DMS 273 (cell line): ENCODE measurements at regions not wholly inside any gene's neighbourhood (a gene's known extent, or its start where the extent isn't known, plus 50 kb on each side); places are given as distances from the start of the nearest gene placed in this dataset.
A peak's percentile ranks its signal among the peaks of the same experiment; 100 is the strongest.
"Not testable (repeated sequence)": the region's sequence is repeated elsewhere in the genome, so short reads cannot be mapped to it uniquely, and the experiment has no call there.

ENCODE experiments used
- DNase-seq: peaks from one replicate; lab custom pipeline; 2025; ENCODE audit not compliant: unreplicated experiment; lab: John Stamatoyannopoulos, UW

DNA sequence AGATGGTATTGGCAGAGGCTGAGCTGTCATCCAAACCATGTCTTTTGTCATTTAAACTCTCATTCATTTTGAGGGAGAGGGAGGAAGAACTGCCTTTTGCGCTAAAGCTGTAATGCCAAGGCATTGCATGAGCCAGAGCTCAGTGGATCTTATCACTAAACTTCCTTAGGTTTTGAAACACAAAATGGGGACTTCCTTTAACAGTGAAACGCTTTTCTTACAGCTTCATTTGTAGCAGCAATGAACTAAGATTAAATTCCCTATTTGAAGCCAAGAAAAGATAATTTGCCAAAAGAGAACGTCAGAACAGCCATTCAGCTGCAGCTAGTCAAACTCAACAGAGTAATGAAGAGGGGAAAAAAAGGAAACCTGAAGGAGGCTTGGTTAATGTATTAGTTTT, 143.5 kb upstream of the MMADHC start:
- DNase-seq: no peak

DNA sequence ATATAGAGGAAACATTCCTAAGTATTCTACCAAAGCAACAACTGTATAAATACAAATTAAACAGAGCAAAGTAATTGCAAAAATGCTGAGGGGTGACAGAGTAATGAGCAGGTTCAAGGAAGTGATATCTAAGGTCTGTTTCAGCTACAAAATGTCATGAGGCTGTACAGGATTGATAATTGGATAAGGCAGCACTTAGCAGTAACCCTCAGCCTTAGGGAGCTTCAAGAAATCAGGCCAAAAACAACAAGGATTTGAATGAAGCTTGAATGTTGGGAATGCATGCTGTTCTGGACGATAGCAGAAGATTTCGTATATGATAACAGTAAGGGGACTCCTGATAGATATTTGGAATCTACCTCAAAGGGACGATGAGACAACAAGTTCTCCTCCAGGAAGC, 142.0 kb upstream of the MMADHC start:
- DNase-seq: no peak

DNA sequence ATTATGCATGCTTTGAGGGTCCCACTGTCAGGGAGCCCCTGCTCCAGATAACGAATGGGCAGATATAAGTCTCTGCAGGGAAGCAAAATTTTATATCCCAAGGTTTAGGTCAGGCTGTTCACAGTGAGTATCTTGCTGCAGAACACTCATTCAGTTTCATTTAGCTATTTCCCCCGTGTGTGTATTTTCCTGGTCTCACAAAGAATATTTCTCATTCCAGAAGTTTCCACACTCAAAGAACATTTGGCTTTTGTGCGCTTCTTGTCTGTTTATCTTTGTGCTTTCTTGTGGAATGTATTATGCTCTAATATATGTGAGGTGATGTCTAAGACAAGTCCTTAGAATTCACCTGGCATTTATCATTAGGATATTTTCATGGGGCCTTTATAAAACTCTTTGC, 140.4 kb upstream of the MMADHC start:
- no peak for DNase-seq

DNA sequence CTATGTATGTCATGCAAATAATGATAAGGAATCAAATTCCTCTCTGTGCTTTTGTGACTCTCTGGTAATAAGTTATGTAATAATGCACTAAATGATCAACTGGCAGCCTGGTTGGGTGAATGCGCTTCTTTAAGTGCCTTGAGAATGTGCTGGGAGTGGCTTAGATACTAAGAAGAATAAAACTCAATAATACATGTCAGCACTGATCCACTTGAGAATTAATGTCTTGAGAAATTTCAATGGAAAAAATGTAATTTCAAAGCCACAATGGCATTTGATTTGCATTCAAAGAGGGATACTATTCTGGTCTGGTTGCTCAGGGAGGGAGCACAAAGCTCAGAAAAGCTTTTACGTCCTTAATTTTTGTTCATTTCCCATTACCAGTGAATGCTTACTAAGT, 137.7 kb upstream of the MMADHC start:
- DNase-seq: no peak

DNA sequence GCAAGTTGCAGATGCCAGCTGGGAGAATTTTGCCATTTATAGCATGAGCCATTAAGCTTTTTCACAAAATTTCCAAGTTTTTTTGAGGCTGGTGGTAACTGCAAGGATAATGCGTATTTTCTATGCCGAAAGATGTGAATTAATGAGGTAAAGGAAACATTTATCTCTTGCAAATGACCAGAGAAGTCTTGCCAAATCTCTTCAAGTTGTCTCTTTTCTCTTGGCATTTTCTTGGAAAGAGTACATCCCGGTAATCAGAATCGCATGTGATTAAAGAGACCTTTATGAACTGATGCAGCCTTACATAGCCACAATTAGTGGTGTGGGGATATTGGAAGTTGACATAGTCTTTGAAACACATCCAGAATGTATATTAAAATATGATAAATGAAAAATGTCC, 136.5 kb upstream of the MMADHC start:
- DNase-seq: no peak

DNA sequence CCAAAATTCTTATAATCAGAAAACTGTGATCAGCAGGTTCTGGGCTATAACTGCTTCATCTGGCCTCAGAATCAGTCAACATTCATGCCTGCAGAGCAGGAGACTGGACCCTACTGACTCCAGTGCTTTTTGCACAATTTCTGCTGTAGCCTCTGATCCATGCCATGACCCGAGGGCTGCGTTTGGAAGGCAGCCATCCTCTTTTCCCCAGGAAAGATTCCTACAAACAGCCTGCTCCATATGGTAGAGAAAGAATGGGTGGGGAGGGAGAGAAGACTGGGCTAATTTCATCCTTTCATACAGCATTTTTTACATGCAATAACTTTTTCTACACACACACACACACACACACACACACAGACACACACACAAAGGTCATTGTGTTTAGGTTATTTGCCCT, 133.0 kb upstream of the MMADHC start:
- peak; percentile 50 for DNase-seq

DNA sequence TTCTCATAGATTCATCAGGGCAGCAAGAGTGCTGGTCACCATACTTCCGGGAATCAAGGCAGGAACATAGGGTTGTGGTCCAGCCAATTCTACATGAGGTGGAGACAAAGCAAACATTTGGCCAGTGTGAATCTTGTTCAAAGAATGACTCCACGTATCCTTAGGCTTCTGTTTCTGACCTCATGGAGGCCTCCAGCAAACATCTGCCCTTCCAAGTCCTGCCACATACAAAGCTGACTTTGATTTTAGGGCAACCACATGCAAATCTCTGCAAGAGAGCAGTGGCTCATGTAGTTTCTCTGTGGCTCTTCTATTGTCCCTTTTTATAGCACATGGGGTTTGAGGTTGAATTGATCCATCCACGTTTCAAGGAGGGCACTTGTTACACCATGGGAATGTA, 132.1 kb upstream of the MMADHC start:
- no peak for DNase-seq

DNA sequence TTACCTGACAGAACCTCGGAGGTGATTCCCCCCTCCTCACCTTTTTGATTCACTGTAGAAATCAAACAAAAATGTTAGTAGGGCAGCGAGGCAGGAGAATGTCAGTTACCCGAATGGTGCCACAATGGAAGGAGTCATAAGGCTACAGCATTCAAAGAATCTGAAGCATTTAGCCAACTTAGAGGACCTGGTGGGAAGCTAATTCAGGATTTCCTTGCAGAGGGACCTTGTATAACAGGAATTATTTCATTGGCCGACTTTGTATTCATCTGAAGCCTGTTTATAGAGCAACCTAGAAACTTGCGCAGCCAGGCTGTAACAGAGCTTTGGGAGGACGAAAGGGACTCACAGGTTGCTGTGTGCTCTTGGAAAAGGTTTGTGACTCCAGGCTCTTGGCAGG, 129.1 kb upstream of the MMADHC start:
- no peak for DNase-seq

DNA sequence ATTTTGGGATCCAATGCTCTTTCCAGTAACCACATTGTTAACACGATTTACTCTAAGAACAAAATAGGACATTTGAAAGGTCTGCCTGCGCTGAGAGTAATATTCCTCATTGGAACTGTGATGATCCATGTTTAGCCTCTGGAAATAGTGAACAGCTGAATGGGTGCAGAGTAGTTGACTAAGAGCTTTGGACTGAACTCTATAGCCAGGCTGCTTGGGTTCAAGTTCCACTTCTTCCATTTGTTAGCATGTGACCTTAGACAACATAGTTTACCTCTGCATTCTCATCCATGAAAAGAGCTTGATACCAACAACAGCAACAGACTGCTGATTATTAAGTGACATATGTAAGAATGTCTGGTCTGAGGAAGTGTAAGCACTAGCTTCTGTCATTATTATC, 128.3 kb upstream of the MMADHC start:
- DNase-seq: no peak

DNA sequence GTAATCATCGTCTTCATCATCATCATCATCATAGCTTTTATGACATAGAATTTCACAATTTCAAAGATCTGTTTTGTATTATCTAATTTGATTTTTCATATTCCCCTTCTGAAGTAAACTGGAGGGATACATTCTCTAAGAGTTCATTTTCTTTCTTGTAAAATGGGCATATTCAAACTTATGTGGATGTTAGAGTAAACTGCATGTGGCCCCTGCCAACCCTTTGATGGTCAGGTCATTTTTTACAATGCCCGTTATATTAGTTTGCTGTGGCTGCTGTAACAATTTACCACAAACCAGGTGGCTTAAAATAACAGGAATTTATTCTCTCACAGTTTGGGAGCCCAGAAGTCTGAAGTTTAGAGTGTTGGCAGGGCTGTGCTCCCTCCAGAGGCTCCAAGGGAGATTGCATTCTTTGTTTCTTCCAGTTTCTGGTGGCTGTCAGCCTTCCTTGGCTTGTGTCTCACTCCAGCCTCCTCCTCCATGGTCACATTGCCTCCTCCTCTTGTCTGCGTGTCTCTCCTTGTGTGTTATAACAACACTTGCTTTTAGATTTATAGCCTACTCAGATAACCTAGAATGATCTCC, 127.5 kb upstream of the MMADHC start:
- DNase-seq: peak; percentile 74

DNA sequence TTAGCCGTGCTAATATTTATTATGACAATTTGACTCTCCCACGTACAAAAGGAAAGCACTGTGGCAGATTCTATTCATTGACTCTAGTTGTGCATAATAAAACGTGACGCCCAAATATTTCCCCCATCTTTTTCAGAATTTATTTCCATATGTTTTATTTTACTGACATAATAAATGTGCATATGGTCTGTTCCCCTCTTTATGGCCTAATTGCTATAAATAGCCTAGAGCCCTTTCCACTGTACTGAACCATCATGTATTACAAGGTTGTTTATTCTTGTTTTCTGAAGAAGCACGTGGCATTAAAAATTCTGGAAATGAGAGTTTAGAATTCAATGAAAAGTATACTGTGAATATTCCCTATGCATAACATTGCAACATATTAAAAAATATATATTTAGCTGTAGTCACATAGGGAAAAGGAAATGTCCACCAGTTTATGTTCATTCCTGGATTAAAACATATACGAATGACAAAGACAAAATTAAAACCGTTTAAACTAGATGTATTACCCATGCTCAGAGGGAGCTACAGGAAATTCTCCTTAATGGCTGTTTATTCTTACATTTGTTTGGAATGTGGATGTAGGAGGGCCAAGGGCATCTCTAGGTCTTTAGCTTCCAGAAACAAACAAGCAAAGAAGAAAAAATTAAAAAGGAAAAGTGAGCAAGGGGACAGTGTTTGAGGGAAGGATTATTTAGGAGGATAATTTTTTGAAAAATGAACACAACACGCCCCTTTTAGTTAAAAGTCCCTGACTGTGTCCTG, 122.1 kb upstream of the MMADHC start:
- DNase-seq: no peak

DNA sequence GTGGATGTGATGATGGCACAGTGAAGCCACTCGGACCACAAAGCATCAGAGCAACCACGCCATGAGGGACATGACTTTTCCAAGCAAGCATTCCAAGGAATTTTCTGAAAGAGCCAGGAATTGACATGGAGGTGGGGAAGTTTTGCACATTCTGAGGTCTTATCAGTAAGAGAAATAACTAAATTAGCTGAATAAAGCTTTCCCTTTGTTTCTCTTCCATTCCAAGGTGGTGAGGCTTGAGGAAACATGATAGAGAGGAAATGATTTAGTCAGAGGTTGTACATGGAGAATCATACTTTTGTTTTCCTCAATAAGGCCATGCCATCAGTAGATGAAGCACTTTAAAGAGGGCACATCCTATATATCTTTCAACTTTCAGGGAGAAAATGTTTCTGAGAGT, 115.7 kb upstream of the MMADHC start:
- no peak for DNase-seq

DNA sequence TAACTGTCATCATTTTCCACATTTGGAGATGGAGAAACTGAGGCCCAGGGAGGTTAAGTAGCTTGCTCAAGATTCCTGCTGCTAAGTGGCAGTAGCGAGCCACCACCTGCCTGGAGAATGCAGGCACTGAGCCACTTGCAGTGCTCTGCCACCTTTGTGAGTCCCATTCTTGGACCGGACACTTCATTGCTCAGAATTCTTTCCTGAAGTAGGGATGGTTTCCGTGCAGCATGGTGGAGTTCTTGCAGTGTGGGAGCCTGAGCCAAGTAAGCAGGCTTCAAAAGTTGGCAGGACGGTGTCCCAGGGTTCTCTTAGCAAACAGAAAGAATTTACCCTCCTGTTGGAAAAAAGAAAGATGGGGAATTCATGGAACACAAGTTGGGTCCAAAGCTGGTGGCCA, 115.0 kb upstream of the MMADHC start:
- no peak for DNase-seq

DNA sequence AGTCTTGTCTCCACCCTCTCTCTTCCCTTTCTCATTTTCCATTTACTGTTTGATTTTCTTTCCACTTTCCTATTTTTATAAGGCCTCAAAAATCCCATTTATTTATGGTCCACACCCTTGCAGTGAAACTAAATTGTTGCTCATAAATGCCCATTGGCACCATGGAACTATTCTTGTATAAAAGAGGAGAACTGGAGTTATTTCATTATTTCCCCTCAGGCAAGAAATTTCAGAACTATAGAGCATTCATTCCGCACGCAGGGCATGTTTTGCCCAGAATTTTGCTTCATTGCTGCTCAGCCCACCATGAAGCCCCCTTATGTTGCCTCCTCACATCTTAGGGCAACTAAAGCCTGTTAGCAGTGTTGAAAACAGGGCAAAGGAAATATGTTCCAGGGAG, 113.7 kb upstream of the MMADHC start:
- no peak for DNase-seq

DNA sequence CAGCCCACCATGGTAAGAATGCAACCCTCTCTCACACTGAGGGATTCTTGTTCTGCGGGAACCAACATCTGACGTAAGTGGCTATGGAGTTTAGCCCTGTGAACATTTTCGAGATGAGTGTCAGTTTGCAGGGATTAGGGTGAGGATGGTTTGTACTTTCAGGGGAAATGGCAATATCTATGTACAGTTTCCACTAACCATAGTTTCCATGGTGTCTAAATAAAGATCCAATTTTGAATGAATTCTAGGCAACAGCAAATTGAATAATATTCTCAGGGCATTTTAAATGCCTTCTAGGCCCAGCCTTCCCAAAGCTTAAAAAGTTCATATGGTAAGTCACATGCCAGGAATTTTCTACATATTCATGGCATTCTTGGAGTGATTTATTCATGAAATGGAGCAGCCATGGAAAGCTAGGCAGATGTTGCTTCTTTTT, 105.4 kb upstream of the MMADHC start:
- DNase-seq: peak; percentile 26

DNA sequence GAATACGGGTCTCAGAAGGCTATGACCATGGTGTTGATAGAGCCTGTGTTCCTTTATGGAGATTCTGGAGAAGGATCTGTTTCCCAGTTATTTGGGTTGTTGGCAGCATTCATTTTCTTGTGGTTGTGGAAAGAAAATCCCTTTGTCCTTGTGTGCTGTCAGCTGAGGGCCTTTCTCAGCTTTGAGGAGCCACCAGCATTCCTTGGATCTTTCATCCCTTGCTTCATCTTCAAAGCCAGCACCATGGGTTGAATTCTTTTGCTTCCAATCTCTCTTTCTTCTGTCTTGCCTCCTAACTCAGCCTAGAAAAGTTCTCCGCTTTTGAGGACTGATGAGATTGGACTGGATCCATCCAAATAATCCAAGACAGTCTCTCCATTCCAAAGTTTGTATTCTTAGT, 103.2 kb upstream of the MMADHC start:
- no peak for DNase-seq

DNA sequence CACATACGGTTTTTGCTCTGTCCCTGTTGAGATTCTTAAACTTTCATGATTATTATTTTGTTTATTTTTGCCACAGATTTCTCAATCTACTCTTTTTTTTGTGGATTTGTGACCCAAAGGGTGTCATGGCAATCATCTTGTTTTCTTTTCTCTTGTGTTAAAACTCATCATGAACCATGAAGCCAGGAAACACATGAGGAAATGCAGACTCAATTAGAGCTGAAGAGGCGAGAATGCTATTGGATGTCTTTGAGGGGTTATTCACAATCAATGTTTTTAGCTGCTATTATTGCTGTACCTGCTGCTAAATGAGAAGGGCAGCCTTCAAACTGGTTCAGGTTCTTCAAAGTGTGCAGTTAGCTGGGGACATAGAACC, 99.5 kb upstream of the MMADHC start:
- DNase-seq: no peak

DNA sequence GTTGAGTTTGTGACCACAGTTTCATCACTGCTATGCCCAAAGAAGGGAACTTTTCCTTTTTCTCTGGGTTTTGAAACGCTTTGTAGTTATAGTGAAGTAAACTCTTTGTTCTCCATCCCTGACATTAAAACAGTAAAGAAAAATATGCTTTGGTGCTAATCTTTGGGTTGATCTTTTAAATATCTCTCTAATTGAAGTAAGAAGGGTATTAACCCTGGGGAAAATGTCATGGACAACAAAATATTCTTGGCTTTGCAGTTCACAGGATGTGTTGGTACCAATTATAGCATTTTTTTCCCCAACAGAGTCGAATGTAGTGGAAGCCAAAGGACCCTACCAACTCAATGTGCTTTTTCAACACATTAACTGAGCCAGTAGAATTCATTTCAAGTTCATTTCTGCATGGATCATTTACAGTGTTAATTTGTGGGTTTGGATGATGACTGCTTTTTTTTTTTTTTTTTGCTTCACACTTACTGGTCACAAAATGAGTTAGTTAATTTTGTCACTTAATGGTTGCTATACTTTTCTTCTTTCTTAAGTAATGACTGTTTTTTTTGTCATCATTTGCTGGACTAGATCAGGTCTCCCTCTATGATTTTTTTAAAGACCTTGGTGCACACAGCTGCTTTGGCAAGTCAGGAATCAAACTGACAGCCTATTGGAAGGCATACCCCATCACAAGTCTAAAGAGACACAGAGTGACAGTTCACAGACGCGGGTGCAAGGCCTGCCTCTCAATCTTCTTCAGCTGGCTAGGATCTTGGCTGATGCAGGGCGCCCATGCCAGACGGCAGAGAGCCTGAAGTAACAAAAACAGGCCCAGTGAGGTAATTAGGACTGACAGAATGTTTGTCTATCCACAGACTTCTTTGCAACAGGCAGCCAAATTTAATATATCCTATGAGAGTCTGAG, 98.8 kb upstream of the MMADHC start:
- peak; percentile 63 for DNase-seq

DNA sequence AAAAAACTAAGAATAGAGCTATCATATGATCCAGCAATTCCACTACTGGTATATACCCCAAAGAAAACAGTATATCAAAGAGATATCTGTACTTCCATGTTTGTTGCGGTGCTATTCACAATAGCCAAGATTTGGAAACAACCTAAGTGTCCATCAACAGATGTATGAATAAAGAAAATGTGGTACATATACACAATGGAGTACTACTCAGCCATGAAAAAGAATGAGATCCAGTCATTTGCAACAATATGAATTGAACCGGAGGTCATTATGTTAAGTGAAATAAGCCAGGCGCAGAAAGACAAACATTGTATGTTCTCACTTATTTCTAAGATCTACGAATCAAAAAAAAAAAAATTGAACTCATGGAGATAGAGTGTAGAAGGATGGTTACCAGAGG, 97.8 kb upstream of the MMADHC start:
- DNase-seq: not testable (repeated sequence)

DNA sequence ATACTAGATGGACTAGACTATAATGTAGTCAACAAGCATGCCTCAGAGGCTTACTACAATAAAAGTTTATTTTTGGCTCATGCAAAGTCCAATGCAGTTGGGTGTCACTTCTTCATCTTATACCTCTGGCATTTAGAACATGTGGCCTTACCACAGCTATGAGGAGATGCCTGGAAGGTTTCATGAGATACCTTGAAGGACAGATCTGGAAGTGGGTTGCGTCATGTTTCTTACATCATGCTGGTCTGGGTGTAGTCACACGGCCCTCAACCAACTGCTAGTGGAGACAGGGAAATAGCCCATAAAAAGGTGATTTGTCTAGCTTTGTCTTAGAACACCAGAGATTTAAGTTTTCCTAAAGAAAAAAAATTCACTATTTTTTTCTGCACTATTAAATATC, 91.7 kb upstream of the MMADHC start:
- DNase-seq: no peak

DNA sequence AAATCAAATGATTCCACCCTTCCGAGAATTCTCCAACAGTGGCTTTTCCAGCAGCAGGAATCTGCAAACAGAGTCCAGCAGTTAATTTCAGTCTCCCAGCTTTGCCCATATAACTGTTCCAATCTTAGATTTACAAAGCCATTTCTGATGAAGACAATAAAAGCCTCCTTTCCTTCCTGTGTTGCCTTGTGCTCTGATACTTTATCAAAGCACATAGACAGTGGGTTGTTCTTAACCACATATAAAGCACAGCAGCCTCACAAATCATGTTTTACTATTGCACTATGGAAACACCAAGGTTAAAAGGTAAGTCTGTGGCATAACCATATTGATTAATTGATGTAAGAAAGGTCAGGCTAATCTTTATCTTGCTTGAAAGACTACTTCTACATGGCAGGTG, 89.8 kb upstream of the MMADHC start:
- no peak for DNase-seq

DNA sequence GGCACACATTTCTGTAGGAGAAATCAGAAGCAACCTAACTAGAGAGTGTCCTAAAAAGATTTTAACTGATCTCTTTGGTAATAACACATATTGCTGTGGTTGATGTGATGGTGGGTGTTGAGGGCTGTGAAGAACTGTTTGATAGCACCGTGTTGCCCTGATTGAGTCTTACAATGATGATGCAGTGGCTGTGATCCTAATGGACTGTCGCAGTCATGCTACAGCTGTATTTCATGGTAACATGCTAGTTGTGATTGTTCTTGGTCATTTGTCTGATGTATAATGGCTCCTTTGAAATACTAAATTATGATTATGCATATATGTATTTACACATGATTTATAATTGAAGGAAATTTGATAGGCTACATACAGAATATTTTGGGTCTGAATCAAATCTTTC, 82.5 kb upstream of the MMADHC start:
- no peak for DNase-seq
